ENCODE measurements at regions not wholly inside any gene's neighbourhood (a gene's known extent, or its start where the extent isn't known, plus 50 kb on each side); places are given as distances from the start of the nearest gene placed in this dataset.

- no peak for TF ChIP-seq CTCF (IDR thresholded peaks at IDR 0.05)
- no peak for TF ChIP-seq EP300 (IDR thresholded peaks at IDR 0.05)
- TF ChIP-seq POLR2A (IDR thresholded peaks at IDR 0.05; ENCODE audit: low read depth) = no peak
Observed at GRCh38 chr21:32181457-32181856, 97.4 kb downstream of the MIS18A start.
